ENCODE measurements at regions not wholly inside any gene's neighbourhood (a gene's known extent, or its start where the extent isn't known, plus 50 kb on each side); places are given as distances from the start of the nearest gene placed in this dataset.

DNA sequence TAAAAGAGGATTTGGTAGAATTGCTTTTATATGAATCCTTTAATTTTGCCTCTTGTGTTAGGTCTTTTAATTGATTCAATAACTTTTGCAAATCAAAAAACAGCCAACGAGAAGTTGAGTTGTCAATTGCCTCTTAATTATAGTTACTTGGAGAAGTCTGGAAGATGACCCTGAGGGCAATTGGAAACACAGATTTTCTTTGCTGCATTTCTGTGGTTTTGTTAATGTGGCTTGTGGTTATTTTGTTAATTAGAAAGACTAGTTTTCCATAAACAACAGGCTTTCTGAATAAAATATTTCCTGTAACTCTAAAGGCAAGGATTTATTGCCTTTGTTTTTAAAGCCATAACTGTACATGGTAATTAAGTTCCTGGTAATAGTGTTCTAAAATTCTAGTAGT is 513.0 kb downstream of the EPHA7 start:
- no peaks in the 10 kb centered on the region for H3K36me3 ChIP-seq (ENCODE audit: insufficient read depth, low read length)
- H3K4me3 ChIP-seq (ENCODE audit: low read length): no peak overlapping the region
- H2AFZ ChIP-seq (ENCODE audit: low read depth, low read length): no peak overlapping the region
- H3K27me3 ChIP-seq (ENCODE audit: insufficient read depth, low read length): no peaks in the 10 kb centered on the region
- H3K9me3 ChIP-seq (ENCODE audit: low read length): no peaks in the 10 kb centered on the region
- H3K4me1 ChIP-seq (ENCODE audit: insufficient read depth, low read length): no peaks in the 10 kb centered on the region

DNA sequence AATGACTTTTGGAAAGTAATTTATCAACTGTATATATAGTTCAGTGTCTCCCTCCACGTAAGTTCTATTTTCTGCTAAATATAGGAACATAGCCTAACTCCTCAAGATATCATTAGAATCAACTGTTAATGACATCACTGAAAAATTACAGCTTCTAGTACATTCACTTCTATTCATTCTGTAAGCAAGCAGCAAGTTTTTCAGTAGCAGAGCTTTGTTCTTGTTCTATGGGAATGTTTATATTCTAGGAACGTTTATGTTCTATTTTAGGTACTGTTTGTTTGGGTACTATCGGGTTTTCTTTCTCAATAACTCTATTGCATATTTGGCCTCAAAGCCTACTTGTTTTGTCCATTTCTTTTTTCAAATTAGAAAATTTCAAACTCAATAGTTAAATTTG is 525.6 kb downstream of the EPHA7 start:
- Histone ChIP-seq H3K9me3 (ENCODE audit: low read length) (no peaks in the 10 kb centered on the region), H3K27me3 (ENCODE audit: insufficient read depth, low read length) (no peaks in the 10 kb centered on the region), H3K4me1 (ENCODE audit: insufficient read depth, low read length) (no peaks in the 10 kb centered on the region), H2AFZ (ENCODE audit: low read depth, low read length) (no peak overlapping the region), H3K36me3 (ENCODE audit: insufficient read depth, low read length) (no peaks in the 10 kb centered on the region), H3K4me3 (ENCODE audit: low read length) (no peak overlapping the region)

DNA sequence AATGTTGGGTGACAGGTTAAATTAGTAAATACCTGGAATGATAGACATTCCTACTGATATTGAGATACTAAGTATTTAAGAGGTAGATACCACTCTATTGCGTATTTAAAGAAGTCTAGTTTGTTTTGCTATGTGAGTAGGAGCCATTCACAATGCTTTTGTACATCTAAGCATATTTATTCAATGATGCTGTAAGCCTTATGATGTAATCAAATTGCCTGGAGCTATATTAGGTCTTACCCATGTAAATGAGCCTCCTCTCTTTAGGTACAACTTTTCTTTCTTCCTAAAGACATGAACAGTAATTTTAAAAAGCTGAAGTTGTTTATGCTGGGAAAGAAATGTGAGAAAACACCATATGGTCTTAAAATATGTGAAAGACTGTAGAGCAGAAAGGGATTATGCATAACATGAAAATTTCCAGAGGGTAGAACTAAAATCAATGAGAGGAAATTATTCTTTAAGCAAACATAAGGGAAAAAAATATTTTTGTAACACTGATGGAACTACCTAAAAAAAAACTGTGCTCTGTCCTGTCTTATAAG is 526.7 kb downstream of the EPHA7 start:
- H2AFZ ChIP-seq (ENCODE audit: low read depth, low read length): no peak overlapping the region

DNA sequence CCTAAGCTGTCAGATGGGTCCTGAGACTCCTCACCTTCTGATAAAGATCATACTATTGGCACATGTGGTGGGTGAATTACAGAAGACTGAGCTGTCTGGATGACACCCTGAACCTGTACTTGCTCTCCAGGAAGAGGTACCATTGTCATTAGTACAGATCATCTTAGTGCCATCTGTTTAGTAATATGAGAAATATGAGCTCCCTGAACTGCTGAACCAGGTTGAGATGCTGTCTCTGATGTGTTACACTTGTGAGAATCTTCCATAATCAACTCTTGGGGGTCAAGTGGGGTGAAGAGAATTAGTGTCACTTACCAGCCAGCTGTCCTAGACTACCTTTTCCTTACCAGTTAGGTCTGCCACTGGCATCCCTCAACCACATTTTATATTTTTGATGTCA is 531.0 kb downstream of the EPHA7 start:
- H3K9me3 ChIP-seq (ENCODE audit: low read length): no peaks in the 10 kb centered on the region
- H3K4me1 ChIP-seq (ENCODE audit: insufficient read depth, low read length): no peaks in the 10 kb centered on the region
- H2AFZ ChIP-seq (ENCODE audit: low read depth, low read length): no peak overlapping the region
- H3K36me3 ChIP-seq (ENCODE audit: insufficient read depth, low read length): no peaks in the 10 kb centered on the region
- H3K4me3 ChIP-seq (ENCODE audit: low read length): no peak overlapping the region
- no peaks in the 10 kb centered on the region for H3K27me3 ChIP-seq (ENCODE audit: insufficient read depth, low read length)

More for the DNA sequence above, 526.7 kb downstream of the EPHA7 start:
- H3K27me3 ChIP-seq (ENCODE audit: insufficient read depth, low read length): no peaks in the 10 kb centered on the region
- H3K36me3 ChIP-seq (ENCODE audit: insufficient read depth, low read length): no peaks in the 10 kb centered on the region
- no peak overlapping the region for H3K4me3 ChIP-seq (ENCODE audit: low read length)
- no peaks in the 10 kb centered on the region for H3K9me3 ChIP-seq (ENCODE audit: low read length)
- H3K4me1 ChIP-seq (ENCODE audit: insufficient read depth, low read length): no peaks in the 10 kb centered on the region

DNA sequence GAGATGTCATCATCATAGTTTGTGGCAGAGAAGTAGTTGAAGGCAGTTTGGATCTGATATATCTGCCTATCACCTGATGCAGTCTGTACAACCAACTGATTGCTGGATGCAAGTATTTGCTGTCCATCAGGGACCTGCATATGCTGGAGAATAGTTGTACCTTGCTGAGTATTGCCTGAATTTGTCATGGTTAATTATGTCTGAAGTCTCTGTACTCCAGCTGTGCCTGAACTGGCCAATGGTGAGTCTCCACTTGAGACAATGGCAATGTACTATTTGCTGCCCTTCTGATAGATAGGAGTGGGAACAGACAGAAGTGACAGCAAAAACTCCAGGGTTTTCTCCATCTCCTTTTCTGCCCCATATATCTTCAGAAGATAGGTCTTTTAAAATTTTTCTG is 531.5 kb downstream of the EPHA7 start:
- Histone ChIP-seq H2AFZ (ENCODE audit: low read depth, low read length) (no peak overlapping the region), H3K36me3 (ENCODE audit: insufficient read depth, low read length) (no peaks in the 10 kb centered on the region), H3K4me1 (ENCODE audit: insufficient read depth, low read length) (no peaks in the 10 kb centered on the region), H3K27me3 (ENCODE audit: insufficient read depth, low read length) (no peaks in the 10 kb centered on the region), H3K4me3 (ENCODE audit: low read length) (no peak overlapping the region), H3K9me3 (ENCODE audit: low read length) (no peaks in the 10 kb centered on the region)

DNA sequence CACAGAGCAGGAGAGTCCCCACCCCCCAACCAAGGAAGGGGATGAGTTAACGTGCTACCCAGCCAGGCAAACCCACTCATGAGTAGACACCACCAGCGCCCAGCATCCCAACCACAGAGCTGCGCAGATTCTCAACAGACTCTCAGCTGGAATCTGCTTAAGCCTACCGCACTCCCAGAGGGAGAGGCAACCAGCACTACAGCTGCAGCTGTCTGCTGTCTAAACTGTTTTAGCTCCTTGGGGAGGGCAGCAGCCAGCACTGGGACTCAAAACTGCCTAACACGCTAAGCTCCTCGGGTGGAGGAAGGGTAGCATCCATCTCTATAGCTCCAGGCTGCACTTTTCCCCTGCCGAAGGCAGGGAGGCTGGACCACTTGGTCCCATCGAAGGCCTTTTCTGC is 539.8 kb downstream of the EPHA7 start:
- Histone ChIP-seq H3K36me3 (ENCODE audit: insufficient read depth, low read length) (no peaks in the 10 kb centered on the region), H3K4me1 (ENCODE audit: insufficient read depth, low read length) (no peaks in the 10 kb centered on the region), H3K27me3 (ENCODE audit: insufficient read depth, low read length) (no peaks in the 10 kb centered on the region), H3K4me3 (ENCODE audit: low read length) (no peak overlapping the region), H3K9me3 (ENCODE audit: low read length) (no peaks in the 10 kb centered on the region), H2AFZ (ENCODE audit: low read depth, low read length) (no peak overlapping the region)

DNA sequence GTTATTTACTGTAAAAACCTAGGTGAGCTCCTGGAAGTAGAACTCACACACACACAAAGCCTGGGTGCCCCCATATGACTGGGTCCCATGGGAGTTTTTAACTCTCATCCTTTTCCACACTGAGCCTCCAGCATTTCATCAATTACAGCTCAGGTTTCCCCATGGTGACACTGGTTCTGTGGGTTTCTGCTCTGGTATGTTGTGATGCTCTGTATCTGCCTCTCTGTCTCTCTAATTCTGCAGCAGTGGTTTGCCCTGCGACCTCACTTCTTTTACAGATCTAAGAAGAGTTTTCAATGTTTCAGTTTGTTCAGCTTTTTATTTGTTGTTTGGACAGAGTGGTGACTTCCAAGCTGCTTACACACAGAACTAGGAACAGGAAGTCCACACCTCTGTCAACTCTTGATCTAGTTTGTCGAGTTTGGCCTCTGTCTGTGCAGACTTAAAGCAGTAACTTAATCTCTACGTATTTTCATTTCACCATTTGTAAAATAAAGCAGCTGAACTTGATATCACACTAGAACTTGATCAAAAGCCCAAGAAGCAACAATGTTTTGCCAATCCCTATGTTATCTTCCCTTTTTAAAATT is 554.3 kb downstream of the EPHA7 start:
- no peaks in the 10 kb centered on the region for H3K9me3 ChIP-seq (ENCODE audit: low read length)
- H2AFZ ChIP-seq (ENCODE audit: low read depth, low read length): no peak overlapping the region
- H3K4me3 ChIP-seq (ENCODE audit: low read length): no peak overlapping the region
- no peaks in the 10 kb centered on the region for H3K36me3 ChIP-seq (ENCODE audit: insufficient read depth, low read length)
- H3K4me1 ChIP-seq (ENCODE audit: insufficient read depth, low read length): no peaks in the 10 kb centered on the region
- H3K27me3 ChIP-seq (ENCODE audit: insufficient read depth, low read length): no peaks in the 10 kb centered on the region

DNA sequence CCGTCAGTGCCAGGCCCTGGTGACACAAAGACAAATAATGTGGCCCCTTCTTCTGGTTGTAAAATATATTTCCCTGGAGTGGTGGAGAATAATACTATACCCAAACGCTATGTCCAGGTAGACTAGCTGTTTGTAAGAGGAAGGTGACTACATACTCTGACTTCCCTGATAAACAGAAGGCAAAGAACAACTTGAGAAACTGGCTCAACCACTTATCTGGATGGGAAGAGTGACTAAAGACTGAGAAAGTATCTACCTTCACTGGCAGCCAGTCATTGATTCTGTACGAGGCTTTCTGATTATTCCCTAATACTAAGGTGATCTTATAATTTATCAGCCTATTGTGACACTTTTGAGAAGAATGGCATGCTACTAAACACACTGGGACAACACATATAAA is 569.7 kb downstream of the EPHA7 start:
- Histone ChIP-seq H3K4me1 (ENCODE audit: insufficient read depth, low read length) (no peaks in the 10 kb centered on the region), H3K27me3 (ENCODE audit: insufficient read depth, low read length) (no peaks in the 10 kb centered on the region), H3K4me3 (ENCODE audit: low read length) (no peak overlapping the region), H3K9me3 (ENCODE audit: low read length) (no peaks in the 10 kb centered on the region), H3K36me3 (ENCODE audit: insufficient read depth, low read length) (no peaks in the 10 kb centered on the region), H2AFZ (ENCODE audit: low read depth, low read length) (no peak overlapping the region)

DNA sequence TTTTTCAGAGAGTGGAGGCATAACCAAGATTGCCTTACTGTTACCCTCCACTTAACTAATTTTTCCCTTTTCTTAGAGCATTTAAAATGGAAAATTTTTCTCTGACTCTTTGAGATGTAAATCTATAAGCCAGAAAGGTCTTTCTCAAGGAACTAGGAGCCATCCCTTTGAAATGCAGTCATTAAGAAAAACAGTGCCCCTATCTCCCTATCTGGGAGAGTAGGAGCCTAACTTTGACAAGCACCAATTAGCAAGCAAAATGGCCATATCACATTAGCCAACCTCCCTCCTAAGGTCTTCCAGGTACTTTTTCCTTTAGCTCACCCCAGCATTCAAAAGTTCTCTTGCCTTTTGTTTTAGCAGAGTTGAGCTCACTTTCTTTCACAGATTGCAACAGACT is 570.5 kb downstream of the EPHA7 start:
- Histone ChIP-seq H3K9me3 (ENCODE audit: low read length) (no peaks in the 10 kb centered on the region), H3K4me1 (ENCODE audit: insufficient read depth, low read length) (no peaks in the 10 kb centered on the region), H3K36me3 (ENCODE audit: insufficient read depth, low read length) (no peaks in the 10 kb centered on the region), H2AFZ (ENCODE audit: low read depth, low read length) (no peak overlapping the region), H3K4me3 (ENCODE audit: low read length) (no peak overlapping the region), H3K27me3 (ENCODE audit: insufficient read depth, low read length) (no peaks in the 10 kb centered on the region)

DNA sequence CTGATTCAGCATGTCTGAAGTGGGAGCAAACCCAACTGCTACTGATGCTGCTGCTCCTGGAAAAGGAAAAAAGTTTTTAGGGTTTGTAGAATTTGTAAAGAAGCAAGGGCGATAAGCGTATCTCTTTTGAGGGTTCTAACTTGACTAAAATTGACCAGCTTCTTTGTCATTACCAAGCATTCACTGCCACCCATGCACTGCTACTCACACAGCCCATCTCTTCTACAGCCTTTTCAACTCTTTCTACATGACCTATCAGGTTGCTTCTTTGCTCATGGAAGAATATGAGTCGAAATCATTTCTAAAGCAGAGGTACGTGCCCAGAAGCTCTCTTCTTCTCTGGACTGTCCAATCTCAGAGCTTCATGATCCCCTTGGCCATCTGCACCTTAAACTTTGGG is 570.9 kb downstream of the EPHA7 start:
- no peak overlapping the region for H2AFZ ChIP-seq (ENCODE audit: low read depth, low read length)
- no peaks in the 10 kb centered on the region for H3K27me3 ChIP-seq (ENCODE audit: insufficient read depth, low read length)
- no peaks in the 10 kb centered on the region for H3K9me3 ChIP-seq (ENCODE audit: low read length)
- no peaks in the 10 kb centered on the region for H3K36me3 ChIP-seq (ENCODE audit: insufficient read depth, low read length)
- no peak overlapping the region for H3K4me3 ChIP-seq (ENCODE audit: low read length)
- no peaks in the 10 kb centered on the region for H3K4me1 ChIP-seq (ENCODE audit: insufficient read depth, low read length)

DNA sequence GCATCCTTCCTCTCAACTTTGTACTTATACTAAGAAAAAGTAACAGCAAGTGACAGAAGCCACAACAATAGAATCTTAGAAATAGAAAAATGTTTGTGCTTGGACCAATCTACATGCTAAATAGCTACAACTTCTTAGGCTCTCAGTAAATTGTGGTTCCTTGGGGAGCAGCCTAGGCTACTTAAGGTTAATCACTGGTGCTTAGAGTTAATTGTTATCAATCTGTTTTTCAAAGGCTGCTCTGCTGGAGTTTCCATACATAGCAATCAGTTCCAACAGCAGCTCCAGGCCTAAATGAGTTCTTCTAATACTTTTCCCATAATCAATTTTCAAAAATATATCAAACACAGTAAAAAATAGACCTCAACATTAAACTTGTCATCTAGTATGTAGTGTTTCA is 571.4 kb downstream of the EPHA7 start:
- H3K9me3 ChIP-seq (ENCODE audit: low read length): no peaks in the 10 kb centered on the region
- H2AFZ ChIP-seq (ENCODE audit: low read depth, low read length): no peak overlapping the region
- H3K4me1 ChIP-seq (ENCODE audit: insufficient read depth, low read length): no peaks in the 10 kb centered on the region
- H3K4me3 ChIP-seq (ENCODE audit: low read length): no peak overlapping the region
- H3K36me3 ChIP-seq (ENCODE audit: insufficient read depth, low read length): no peaks in the 10 kb centered on the region
- no peaks in the 10 kb centered on the region for H3K27me3 ChIP-seq (ENCODE audit: insufficient read depth, low read length)

DNA sequence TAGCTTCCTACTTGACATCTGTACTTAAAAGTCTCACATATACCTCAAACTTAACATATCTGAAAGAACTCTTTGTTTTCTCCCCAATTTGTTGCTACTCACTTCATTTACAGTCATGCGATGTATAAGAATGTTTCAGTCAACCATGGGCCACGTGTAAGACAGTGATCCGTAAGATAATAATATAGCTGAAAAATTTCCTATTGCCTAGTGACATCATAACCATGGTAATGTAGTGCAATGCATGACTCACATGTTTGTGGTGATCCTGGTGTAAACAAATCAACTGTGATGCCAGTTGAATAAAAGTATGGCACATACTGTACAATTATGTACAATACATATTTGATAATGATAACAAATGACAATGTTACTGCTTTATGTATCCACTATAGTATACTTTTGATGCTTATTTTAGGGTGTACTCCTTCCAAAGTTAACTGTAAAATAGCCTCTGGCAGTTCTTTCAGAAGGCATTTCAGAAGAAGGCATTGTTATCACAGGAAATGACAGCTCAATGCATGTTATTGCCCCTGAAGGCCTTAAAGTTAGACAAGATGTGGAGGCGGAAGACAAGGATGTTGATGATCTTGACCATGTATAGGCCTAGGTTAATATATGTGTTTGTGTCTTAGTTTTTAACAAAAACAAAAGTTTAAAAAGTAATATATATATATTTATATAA is 579.0 kb downstream of the EPHA7 start:
- Histone ChIP-seq H2AFZ (ENCODE audit: low read depth, low read length) (no peak overlapping the region), H3K9me3 (ENCODE audit: low read length) (no peaks in the 10 kb centered on the region), H3K4me1 (ENCODE audit: insufficient read depth, low read length) (no peaks in the 10 kb centered on the region), H3K4me3 (ENCODE audit: low read length) (no peak overlapping the region), H3K36me3 (ENCODE audit: insufficient read depth, low read length) (no peaks in the 10 kb centered on the region), H3K27me3 (ENCODE audit: insufficient read depth, low read length) (no peaks in the 10 kb centered on the region)

DNA sequence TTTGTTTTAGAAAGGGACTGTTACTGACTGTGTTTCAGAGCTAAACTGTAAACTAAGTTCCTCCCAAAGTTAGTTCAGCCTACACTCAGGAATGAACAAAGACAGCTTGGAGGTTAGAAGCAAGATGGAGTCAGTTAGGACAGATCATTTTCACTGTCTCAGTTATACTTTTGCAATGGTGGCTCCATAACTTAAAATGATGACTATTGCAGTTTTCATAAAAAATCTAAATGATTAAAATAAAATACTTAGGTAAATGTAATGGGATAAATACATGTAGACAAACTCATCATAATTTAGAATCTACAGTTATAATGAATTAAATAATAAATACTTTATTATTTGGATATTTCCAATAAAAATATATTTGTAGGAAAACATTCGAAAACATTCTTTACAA is 590.6 kb downstream of the EPHA7 start:
- Histone ChIP-seq H2AFZ (ENCODE audit: low read depth, low read length) (no peak overlapping the region), H3K9me3 (ENCODE audit: low read length) (no peaks in the 10 kb centered on the region), H3K36me3 (ENCODE audit: insufficient read depth, low read length) (no peaks in the 10 kb centered on the region), H3K27me3 (ENCODE audit: insufficient read depth, low read length) (no peaks in the 10 kb centered on the region), H3K4me1 (ENCODE audit: insufficient read depth, low read length) (no peaks in the 10 kb centered on the region), H3K4me3 (ENCODE audit: low read length) (no peak overlapping the region)

DNA sequence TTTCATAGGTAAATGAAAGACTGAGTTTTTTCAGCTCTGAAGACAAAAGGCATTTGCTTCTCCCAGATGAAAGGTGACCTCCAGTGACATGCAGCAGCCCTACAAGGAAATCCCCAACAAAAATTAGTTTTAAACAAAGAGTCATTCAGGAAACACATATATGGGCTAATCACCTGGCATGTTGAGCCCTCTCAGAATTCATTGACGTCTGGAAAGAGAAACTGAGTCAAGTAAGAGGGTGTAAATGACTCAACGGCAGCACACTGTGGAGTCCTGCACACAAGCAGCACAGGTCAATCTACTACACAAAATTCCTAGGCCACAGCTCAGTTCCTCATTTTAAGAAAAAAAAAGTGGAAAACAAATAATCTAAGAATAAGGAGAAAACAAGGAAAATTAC is 592.3 kb downstream of the EPHA7 start:
- Histone ChIP-seq H3K36me3 (ENCODE audit: insufficient read depth, low read length) (no peaks in the 10 kb centered on the region), H3K27me3 (ENCODE audit: insufficient read depth, low read length) (no peaks in the 10 kb centered on the region), H3K4me3 (ENCODE audit: low read length) (no peak overlapping the region), H2AFZ (ENCODE audit: low read depth, low read length) (no peak overlapping the region), H3K4me1 (ENCODE audit: insufficient read depth, low read length) (no peaks in the 10 kb centered on the region), H3K9me3 (ENCODE audit: low read length) (no peaks in the 10 kb centered on the region)

Measured in neuron (in vitro differentiated cells).